HG03520 (cell line): ENCODE measurements at regions not wholly inside any gene's neighbourhood (a gene's known extent, or its start where the extent isn't known, plus 50 kb on each side); places are given as distances from the start of the nearest gene placed in this dataset.
"Not testable (repeated sequence)": the region's sequence is repeated elsewhere in the genome, so short reads cannot be mapped to it uniquely, and the experiment has no call there.

Experiments used
- ATAC-seq: cut with Tn5 transposase; IDR thresholded peaks from one replicate; pipeline ENCODE4 v1.9.1; 2021; ENCODE audit warnings: mild to moderate bottlenecking, moderate library complexity; ENCODE audit not compliant: unreplicated experiment

DNA sequence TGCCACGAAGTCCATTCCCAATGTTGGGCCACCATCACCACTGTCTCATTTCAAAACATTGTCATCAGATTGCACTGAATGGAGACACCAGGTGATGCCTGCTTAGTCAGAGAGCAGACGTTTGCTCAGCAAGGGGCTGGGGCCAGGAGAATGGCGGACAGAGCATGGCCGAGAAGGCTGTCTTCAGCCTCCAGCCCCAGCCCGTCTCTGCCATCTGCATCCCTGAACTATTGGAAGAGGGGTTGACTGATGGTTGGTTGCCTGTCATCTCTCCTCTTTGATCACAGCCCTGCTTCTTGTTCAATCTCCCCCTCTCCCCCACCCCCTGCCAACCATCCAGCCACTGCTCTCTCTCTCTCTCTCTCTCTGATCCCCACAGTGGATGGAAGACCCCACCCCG lies 140.9 kb downstream of the SHOX start:
- no peak for ATAC-seq

DNA sequence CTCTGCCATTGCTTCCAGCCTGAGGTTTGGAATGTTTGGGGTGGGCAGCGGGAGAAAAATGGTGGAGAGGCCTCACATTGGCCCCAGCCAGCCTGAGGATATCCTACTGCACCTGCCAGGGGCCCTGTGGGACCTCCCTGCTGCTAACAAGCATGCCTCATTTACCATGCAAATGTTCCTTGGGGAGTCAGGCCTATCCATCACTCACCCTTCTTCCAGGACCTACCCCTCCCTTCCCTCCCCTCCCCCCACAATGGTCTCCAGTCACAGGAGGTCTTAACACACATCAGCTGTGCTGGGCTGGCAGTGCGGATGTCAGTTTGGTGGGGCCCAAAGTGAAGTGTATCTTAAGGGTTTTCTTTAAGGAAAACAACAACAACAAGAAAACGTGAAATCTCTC lies 139.2 kb downstream of the SHOX start:
- no peak for ATAC-seq

DNA sequence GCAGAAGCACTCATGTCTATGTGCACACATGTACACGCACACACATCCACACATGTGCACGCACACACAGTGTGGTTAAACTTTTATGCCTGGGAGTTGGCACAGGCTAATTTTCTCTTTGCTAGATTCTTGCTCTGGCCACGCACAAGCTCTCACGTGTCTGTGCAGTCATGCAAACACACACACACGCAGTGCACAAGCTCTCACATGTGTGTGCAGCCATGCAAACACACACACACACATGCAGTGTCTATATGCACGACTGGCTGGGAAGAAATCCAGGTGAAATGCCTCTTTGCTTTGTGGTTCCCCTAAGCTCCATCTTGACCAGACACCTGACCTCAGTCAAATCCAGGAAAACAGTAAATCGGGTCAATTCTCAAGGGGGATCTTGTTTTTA lies 138.0 kb downstream of the SHOX start:
- no peak for ATAC-seq

DNA sequence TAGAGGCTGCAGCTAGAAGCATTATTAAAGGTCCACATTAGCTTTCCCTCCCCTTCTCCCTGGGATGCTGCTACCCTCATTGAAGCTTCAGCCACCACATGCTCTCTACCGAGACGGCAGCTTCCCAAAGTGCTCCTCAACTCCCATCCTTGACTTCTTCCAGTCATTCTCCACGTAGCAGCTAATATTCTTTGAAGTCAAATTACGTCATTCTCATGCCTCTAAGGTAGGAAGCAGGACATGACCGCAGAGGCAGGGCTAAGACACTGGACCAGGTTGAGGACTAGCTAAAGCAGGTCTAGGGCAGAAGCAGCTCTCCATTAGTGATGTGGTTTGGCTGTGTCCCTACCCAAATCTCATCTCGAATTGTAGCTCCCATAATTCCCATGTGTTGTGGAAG lies 128.3 kb downstream of the SHOX start:
- no peak for ATAC-seq

DNA sequence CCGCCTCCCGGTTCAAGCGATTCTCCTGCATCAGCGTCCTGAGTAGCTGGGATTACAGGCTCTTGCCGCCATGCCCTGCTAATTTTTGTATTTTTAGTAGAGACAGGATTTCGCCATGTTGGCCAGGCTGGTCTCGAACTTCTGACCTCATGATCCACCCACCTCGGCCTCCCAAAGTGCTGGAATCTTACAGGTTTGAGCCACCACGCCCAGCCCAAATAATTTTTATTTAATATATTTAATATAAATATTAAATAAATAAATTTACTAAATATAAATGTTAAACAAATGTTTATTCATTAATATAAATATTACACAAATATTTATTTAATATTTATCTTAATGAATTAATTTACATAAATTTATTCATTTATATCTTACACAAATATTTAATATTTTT lies 120.2 kb downstream of the SHOX start:
- no peak for ATAC-seq

DNA sequence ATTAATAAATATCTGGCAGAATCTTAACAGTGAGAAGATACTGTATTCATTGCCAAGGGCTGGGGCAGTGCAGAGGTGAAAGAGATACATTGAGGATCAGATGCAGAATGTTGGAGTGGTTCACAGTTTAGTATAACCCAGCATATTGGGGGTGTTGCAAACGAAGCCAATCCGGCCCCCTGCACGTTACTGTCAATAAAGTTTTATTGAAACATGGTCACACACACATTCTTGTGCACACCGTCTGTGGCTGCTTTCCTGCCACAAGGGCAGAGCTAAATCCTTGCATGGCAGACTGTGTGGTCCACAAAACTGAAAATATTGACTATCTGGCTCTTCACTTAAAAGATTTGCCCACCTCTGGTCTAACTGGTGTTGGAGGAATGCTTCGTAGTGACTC lies 119.7 kb downstream of the SHOX start:
- ATAC-seq: no peak

DNA sequence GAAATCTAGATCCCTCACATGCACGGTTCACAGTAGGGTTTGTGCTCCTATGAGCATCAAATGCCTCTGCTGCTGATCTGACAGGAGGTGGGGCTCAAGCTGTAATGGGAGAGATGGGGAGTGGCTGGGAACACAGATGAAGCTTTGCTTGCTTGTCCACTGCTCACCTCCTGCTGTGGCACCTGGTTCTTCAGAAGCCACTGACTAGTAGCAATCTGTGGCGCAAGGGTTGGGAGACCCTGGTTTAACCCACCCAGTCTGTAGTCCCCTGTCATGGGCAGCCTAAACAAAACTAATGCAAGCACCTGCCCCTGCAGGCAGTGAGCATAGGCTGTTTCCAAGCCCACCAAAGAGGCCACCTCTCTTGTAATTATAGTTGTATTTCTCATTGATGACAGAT lies 116.6 kb downstream of the SHOX start:
- no peak for ATAC-seq

DNA sequence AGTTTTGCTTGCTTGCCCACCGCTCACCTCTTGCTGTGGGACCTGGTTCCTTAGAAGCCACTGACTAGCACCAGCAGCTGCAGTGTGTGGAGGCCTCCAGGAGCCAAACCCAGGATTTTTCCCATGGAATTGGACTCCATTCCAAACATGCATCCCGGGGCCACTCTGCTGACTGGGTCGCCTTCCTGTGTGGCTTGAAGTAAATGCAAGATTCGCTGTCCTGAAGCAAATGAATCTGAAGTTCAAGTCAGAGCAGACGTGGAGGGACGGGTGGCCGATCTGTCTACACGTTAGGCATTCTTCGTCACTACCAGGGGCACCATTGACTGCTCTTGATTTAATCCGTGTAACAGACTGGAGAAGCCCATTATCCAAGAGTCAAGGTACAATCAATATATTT lies 109.0 kb downstream of the SHOX start:
- ATAC-seq: no peak

DNA sequence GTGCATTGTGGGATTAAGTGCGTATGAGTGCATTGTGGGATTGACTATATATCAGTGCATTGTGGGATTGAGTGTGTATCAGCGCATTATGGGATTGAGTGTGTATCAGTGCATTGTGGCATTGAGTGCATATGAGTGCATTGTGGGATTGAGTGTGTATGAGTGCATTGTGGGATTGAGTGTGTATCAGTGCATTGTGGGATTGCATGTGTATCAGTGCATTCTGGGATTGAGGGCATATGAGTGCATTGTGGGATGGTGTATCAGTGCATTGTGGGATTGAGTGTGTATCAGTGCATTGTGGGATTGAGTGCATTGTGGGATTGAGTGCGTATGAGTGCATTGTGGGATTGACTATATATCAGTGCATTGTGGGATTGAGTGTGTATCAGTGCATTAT lies 106.4 kb downstream of the SHOX start:
- not testable (repeated sequence) for ATAC-seq

DNA sequence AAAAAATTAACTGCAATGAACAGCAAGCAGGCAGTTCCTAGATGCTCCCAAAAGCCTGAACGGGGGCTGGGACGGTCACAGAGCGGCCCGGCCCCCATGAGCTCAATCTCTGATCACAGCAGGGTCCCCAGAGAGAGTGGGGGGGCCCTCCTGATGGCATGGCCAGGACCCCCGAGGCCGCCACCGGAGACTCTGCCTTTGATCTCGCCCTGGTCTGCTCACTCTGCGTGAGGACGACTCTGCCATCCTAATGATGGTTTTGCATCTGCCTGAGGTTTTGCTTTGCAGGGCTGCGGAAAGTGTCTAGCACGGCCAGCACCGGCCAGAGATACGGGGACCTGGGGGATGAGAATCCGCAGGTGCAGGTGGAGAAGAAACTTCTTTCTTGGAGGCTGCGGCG lies 103.8 kb downstream of the SHOX start:
- no peak for ATAC-seq

DNA sequence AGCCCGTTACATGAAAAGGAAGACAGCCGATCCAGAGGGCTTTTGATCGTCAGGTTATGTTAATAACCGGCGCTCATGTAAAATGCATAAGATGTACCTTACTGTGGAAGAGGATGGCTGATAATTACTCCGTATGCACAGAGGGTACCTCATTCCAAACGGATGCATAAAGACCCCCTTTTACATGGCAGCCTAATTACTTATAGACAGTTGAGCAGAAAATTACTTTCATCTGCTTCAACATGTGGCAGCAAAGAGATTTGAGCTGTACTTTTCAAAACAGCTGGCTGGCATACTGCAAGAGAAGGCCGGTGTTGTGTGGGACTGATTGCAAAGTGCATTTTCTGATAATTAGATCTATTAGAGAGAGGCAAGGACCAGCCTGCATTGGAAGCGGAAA lies 103.4 kb downstream of the SHOX start:
- no peak for ATAC-seq

DNA sequence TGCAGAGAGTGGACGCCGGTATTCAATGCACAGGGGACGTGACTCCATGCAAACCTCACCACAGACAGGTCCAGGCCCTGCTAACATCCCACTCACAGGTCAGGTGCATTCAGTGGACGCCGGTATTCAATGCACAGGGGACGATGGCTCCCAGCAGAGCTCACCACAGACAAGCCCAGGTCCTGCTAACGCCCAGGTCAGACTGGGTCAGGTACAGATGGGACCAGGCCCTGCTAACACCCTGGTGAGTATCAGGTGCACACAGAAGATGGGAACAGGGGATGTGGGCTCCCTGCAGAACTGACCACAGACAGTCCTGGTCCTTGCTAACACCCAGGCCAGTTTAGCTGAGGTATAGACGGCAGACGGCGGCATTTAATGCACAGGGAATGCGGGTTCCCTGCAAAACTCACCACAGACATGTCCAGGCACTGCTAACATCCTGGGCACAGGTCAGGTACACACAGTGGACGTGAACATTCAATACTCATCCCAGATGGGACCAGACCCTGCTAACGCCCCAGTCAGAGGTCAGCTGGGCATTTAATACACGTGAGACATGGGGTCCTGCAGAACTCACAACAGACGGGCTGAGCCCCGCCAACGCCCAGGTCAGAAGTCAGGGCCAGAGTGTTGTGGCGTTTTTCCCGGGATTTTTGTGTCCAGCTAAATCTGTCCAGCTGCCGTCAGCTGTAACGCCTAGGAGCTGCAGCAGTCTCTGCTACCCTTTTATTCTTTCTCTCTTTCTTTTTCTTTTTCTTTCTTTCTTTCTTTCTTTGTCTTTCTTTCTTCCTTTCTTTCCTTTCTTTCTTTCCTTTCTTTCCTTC lies 99.2 kb downstream of the SHOX start:
- no peak for ATAC-seq

DNA sequence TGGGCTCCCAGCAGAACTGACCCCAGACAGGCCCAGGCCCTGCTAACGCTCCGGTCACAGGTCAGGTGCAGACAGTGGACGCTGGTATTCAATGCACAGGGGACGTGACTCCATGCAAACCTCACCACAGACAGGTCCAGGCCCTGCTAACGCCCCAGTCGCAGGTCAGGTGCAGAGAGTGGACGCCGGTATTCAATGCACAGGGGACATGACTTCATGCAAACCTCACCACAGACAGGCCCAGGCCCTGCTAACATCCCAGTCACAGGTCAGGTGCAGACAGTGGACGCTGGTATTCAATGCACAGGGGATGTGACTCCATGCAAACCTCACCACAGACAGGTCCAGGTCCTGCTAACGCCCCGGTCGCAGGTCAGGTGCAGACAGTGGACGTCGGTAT lies 98.5 kb downstream of the SHOX start:
- ATAC-seq: not testable (repeated sequence)

DNA sequence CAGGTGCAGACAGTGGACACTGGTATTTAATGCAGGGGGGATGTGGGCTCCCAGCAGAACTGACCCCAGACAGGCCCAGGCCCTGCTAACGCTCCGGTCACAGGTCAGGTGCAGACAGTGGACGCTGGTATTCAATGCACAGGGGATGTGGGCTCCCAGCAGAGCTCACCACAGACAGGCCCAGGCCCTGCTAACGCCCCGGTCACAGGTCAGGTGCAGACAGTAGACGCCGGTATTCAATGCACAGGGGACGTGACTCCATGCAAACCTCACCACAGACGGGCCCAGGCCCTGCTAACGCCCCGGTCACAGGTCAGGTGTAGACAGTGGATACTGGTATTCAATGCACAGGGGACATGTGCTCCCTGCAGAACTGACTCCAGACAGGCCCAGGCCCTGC lies 98.0 kb downstream of the SHOX start:
- not testable (repeated sequence) for ATAC-seq

DNA sequence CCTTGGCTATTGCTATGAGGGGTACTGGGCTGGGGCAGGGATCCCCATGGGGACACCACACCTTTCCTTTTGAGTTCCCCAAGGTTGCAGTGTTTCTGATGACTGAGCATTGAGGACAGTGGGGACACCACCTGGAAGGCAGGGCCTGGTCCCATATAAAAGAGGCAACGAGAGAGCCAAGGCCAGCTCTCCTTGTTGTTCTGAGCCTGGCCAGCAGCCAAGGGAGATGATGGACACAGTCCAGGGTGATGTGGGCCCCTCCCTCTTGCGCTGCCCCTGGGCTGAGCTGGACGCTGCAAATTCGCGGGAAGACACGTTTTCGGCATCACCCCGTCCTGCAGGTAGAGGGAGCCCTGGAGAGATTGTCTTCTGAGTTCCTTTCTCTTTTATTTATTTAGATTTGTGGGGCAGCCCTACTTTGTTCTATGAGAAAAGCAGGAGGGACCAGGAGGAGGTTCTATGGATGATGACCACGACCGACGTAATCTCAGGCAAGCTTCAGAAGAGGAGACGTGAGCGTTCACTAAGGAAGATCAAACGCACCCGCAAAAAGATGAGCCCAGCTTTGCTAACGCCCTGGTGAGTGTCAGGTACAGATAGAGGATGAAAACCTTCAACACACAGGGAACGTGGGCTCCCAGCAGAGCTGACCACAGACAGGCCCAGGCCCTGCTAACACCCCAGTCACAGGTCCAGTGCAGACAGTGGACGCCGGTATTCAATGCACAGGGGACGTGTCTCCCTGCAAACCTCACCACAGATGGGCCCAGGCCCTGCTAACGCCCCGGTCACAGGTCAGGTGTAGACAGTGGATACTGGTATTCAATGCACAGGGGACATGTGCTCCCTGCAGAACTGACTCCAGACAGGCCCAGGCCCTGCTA lies 97.4 kb downstream of the SHOX start:
- ATAC-seq: no peak

DNA sequence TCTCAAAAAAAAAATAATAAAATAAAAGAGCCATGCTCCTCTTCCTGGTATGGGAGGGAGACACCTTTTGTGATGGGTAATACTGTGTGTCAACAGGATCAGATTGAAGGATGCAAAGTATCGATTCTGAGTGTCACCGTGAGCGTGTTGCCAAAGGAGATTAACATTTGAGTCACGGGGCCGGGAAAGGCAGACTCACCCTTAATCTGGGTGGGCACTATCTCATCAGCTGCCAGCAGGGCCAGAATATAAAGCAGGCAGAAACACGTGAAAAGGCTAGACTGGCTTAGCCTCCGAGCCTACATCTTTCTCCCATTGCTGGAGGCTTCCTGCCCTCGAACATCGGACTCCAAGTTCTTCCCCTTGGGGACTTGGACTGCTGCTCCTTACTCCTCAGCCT lies 95.4 kb downstream of the SHOX start:
- no peak for ATAC-seq

DNA sequence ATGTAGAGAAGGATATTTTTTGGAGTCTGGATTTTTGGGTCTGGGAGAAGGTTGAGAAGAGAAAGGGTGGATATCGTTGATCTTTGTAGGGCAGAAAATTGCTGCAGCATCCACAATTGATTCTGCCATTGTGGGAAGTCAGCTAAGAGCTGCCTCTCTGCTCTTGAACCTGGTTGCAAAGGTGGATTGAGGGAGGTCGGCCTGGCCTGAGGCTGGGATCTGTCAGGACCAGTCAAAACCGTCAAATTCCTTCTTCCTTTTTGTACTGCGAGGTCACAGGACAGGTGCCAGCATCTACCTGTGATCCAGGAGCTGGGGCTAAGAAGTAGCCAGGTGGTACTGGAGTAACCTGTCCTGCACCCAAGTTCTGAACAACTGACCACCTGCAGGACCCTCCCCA lies 93.7 kb downstream of the SHOX start:
- ATAC-seq: no peak

DNA sequence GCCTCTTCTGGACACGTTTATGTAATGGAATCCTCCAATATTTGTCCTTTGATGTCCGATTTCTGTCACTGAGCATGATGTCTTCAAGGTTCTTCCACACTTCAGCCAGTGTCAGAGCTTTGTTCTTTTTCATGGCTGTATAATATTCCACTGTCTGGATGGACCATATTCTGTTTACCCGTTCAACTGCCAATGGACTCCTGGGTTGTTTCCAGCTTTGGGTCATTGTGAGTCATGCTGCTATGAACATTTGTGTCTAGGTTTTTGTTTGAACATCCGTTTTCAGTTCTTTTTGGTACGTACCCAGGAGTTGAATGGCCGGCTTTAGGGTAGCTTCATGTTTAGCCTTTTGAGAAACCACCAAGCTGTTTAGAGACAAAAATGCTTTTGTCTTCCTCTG lies 93.2 kb downstream of the SHOX start:
- no peak for ATAC-seq

DNA sequence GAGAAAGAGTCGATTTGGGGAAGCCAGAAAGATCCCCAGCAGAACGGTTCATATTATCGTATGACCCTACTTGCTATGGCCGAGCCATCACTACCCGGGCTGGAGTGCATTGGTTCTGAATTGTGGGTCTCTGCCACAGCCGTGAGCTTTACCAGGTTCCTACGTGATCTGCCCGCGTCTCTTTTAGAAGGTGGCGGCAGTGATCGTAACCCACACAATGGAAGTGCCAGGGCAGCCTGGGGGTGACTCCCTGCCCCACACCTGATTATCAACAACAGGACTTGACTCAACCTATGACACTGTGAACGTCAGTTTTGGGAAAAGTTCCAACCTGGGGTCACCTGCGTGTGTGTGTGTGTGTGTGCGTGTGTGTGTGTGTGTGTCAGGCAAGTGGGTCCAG lies 90.8 kb downstream of the SHOX start:
- ATAC-seq: no peak

DNA sequence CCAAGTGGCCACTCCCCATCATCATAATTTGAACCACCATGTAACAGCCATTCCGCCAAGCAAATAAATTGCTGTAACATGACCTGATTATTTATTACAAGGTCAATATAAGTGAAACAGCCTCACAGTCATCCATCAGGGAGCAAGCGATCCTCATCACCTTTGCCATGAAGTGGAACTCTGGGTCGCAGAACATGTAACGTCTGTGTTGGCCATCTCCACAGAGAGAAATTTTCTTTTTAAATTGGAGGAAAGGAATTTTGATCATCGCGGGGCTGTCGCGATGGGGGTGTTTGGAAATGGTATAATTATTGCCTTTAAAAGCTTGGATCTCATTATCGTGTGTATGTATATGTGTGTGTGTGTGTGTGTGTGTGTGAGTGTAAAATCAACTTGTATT lies 90.2 kb downstream of the SHOX start:
- no peak for ATAC-seq

DNA sequence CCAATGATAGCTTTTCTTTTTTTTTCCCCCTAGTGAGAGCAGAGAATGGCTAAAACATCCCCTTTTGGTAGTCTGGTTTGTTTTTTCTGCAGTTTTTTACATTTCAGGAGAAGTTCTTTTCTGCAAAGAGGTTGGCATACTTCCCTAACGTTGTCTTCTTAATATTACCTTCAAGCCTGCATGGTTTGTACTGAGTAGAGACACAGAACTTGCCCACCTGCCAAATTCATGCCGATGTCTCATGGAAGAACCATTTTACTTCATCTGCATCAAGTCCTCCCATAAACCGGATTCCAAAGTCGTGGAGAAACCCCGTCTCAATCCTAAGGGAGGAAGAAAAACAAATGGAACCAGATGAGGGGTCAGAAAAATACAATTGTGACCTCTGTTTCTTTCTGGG lies 89.7 kb downstream of the SHOX start:
- ATAC-seq: no peak

DNA sequence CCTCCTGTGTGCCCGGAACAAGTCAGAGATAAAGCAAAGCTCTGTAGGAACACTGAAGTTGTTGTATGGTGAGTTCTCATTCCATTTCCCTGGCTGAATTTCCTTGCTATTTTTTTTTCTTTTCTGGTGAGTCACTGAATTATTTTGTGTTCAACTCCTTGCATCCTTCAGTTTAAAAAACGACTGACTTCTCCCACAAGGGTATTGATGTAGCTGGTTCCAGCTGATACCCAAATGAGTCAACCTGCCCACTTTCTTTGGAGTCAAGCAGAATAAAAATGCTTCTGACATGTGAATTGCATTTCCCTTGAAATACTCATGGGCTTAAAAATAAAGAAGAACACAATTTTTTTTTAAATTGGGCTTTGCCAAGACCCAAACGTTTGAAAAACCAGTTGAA lies 85.5 kb downstream of the SHOX start:
- no peak for ATAC-seq
